ENCODE measurements at regions not wholly inside any gene's neighbourhood (a gene's known extent, or its start where the extent isn't known, plus 50 kb on each side); places are given as distances from the start of the nearest gene placed in this dataset.

DNA sequence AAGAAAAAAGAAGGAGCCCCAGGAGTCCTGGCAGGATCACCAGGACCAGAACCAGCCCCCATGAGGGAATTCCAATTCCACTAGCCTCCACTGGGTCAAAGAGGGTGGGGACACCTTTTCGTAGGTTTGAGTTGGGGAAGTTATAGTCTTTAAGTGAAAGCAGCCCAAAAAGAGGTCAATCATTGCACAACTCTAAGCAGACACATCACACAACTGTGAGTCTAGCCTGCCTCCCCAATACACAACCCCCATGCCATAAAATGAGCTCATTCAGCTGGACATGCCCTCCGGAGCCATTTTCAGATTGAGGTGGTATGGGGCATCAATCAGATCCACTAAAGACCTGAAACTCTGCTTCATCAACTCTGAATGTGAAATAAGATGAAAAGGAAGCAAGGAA, 179.9 kb downstream of the NPHP4 start:
- H3K36me3 Mint-ChIP-seq (ENCODE audit: low read depth), result no peaks in the 10 kb centered on the region
- peaks cover 1% of the 10 kb centered on the region for H3K27me3 Mint-ChIP-seq
- no peak overlapping the region for H3K4me3 Mint-ChIP-seq
- no peak overlapping the region for H3K27ac Mint-ChIP-seq
- no peaks in the 10 kb centered on the region for H3K4me1 Mint-ChIP-seq
- ChIA-PET CTCF (no interaction called here), POLR2A (no interaction called here)
- DNase-seq, result no peak
- no peaks in the 10 kb centered on the region for H3K9me3 Mint-ChIP-seq

DNA sequence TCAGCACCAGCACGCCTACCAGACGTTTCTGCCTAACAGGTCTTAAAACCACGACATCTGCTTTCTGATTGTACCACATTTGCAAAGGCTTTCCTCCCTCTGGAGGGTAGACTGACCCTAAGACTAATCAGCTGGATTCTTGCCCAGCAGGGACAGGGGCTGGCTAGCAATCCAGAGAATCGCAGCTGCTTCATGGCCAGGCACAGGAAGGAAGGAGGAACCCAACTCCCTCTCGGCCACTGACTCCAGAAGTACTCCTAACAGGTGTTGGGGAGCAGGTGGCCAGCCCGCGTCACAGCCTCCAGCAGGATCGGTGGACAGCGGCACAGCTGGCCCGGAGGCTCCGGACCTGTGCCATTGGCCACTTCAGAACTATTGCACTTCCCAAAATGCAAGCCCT, 180.8 kb downstream of the NPHP4 start:
- no peak overlapping the region for H3K4me3 Mint-ChIP-seq
- no peak for DNase-seq
- no peaks in the 10 kb centered on the region for H3K9me3 Mint-ChIP-seq
- no peaks in the 10 kb centered on the region for H3K36me3 Mint-ChIP-seq (ENCODE audit: low read depth)
- ChIA-PET POLR2A (no interaction called here), CTCF (no interaction called here)
- H3K27ac Mint-ChIP-seq, result no peak overlapping the region
- peaks cover 1% of the 10 kb centered on the region for H3K27me3 Mint-ChIP-seq
- no peaks in the 10 kb centered on the region for H3K4me1 Mint-ChIP-seq

GRCh38 chr1:5810553-5811270, 181.5 kb downstream of the NPHP4 start:
- no peaks in the 10 kb centered on the region for H3K9me3 Mint-ChIP-seq
- no peak for DNase-seq
- peaks cover 1% of the 10 kb centered on the region for H3K27me3 Mint-ChIP-seq
- no peak overlapping the region for H3K4me3 Mint-ChIP-seq
- no peaks in the 10 kb centered on the region for H3K36me3 Mint-ChIP-seq (ENCODE audit: low read depth)
- CTCF ChIA-PET, result no interaction called here
- H3K27ac Mint-ChIP-seq, result no peak overlapping the region
- POLR2A ChIA-PET, result no interaction called here
- no peaks in the 10 kb centered on the region for H3K4me1 Mint-ChIP-seq

GRCh38 chr1:5810131-5810530, 182.1 kb downstream of the NPHP4 start:
- no peaks in the 10 kb centered on the region for H3K36me3 Mint-ChIP-seq (ENCODE audit: low read depth)
- H3K27ac Mint-ChIP-seq, result no peak overlapping the region
- no peaks in the 10 kb centered on the region for H3K4me1 Mint-ChIP-seq
- peaks cover 1% of the 10 kb centered on the region for H3K27me3 Mint-ChIP-seq
- H3K4me3 Mint-ChIP-seq, result no peak overlapping the region
- ChIA-PET CTCF (no interaction called here), POLR2A (no interaction called here)
- H3K9me3 Mint-ChIP-seq, result no peaks in the 10 kb centered on the region
- DNase-seq, result no peak

DNA sequence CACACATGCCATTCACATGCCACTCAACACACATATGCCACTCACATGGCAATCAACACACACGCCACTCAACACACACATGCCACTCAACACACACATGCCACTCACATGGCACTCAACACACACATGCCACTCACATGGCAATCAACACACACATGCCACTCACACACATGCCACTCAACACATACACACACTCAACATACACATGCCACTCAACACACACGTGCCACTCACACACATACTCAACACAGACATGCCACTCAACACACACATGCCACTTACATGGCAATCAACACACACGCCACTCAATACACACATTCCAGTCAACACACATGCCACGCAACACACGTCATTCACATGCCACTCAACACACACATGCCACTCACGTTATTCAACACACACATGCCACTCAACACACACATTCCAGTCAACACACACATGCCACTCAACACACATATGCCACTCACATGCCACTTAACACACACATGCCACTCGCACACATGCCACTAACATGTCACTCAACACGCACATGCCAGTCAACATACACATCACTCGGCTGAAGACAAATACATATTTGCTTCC, 182.9 kb downstream of the NPHP4 start:
- no peaks in the 10 kb centered on the region for H3K36me3 Mint-ChIP-seq (ENCODE audit: low read depth)
- peaks cover 1% of the 10 kb centered on the region for H3K27me3 Mint-ChIP-seq
- POLR2A ChIA-PET, result no interaction called here
- DNase-seq, result no peak
- H3K27ac Mint-ChIP-seq, result no peak overlapping the region
- CTCF ChIA-PET, result no interaction called here
- no peaks in the 10 kb centered on the region for H3K9me3 Mint-ChIP-seq
- H3K4me3 Mint-ChIP-seq, result no peak overlapping the region
- H3K4me1 Mint-ChIP-seq, result no peaks in the 10 kb centered on the region

DNA sequence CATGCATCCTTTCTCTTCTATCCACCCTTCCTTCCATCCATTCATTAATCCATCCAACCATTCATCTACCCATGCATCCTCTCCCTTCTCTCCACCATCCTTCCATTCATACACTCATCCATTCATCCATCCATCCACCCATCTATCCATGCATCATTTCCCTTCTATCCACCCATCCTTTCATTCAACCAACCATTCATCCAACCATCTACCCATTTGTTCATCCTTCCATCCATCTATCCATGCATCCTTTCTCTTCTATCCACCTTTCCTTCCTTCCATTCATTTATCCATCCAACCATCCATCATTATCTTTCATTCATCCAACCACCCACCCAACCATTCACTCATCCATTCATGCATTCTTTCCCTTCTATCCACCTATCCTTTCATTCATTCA, 188.4 kb downstream of the NPHP4 start:
- no peak overlapping the region for H3K4me3 Mint-ChIP-seq
- POLR2A ChIA-PET, result no interaction called here
- H3K36me3 Mint-ChIP-seq (ENCODE audit: low read depth), result no peaks in the 10 kb centered on the region
- H3K27me3 Mint-ChIP-seq, result no peaks in the 10 kb centered on the region
- CTCF ChIA-PET, result no interaction called here
- no peak overlapping the region for H3K27ac Mint-ChIP-seq
- DNase-seq, result no peak
- peaks cover 1% of the 10 kb centered on the region for H3K9me3 Mint-ChIP-seq
- no peaks in the 10 kb centered on the region for H3K4me1 Mint-ChIP-seq

- Mint-ChIP-seq H3K4me1 (no peaks in the 10 kb centered on the region), H3K9me3 (peaks cover 4% of the 10 kb centered on the region), H3K27me3 (no peaks in the 10 kb centered on the region), H3K4me3 (no peak overlapping the region), H3K36me3 (ENCODE audit: low read depth) (no peaks in the 10 kb centered on the region), H3K27ac (no peak overlapping the region)
- CTCF ChIA-PET, result interaction anchor here (0.9 kb wide), 1 partner anchor 173 kb away, joined by 3 read pairs; no protein-coding TSS in a partner anchor
- POLR2A ChIA-PET, result no interaction called here
- DNase-seq, result no peak
Observed at GRCh38 chr1:5802606-5803005, 189.6 kb downstream of the NPHP4 start.

GRCh38 chr1:5798904-5799303, 193.3 kb downstream of the NPHP4 start:
- no peak for DNase-seq
- H3K27me3 Mint-ChIP-seq, result no peaks in the 10 kb centered on the region
- ChIA-PET CTCF (no interaction called here), POLR2A (no interaction called here)
- no peaks in the 10 kb centered on the region for H3K36me3 Mint-ChIP-seq (ENCODE audit: low read depth)
- H3K27ac Mint-ChIP-seq, result no peak overlapping the region
- H3K4me1 Mint-ChIP-seq, result no peaks in the 10 kb centered on the region
- no peak overlapping the region for H3K4me3 Mint-ChIP-seq
- peaks cover 4% of the 10 kb centered on the region for H3K9me3 Mint-ChIP-seq

DNA sequence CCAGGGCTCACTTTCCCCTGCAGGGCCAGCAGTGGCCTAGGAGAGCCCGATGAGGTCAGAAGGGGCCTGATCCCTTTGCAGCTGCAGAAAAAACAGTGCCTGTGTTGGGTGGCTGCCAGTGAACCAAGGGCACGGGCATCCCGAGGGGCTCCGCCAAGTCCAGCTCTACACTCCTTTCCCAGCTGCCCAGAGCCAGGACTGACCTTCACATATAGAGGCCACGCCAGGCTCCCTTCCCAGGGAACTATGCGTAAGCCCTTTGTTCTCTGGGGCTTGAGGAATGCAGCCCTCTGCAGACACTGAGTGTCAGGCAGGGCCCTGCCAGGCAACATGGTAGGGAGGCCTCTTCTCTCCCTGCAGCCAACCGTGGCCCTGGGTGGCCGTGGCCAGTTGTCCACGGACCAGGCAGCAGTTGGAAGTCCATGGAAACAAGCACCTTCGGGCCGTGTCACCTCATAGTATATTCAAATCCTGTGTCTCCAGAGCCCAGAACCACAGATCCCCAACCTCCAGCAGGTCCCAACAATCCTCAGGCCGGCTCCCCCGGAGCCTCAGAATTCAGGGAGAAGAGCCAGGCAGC, 194.0 kb downstream of the NPHP4 start:
- Mint-ChIP-seq H3K4me3 (no peak overlapping the region), H3K4me1 (no peaks in the 10 kb centered on the region), H3K36me3 (ENCODE audit: low read depth) (no peaks in the 10 kb centered on the region), H3K27ac (no peak overlapping the region), H3K27me3 (no peaks in the 10 kb centered on the region), H3K9me3 (peaks cover 4% of the 10 kb centered on the region)
- POLR2A ChIA-PET, result no interaction called here
- DNase-seq, result no peak
- CTCF ChIA-PET, result no interaction called here

DNA sequence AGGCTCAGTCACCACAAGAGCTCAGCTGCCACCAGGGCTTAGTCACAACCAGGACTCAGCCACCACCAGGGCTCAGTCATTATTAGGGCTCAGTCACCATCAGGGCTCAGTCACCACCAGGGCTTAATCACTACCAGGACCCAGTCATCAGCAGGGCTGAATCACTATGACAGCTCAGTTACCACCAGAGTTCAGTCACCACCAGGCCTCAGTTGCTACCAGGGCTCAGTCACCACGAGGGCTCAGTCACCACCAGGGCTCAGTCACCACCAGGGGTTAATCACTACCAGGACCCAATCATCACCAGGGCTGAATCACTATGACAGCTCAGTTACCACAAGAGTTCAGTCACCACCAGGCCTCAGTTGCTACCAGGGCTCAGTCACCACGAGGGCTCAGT, 196.2 kb downstream of the NPHP4 start:
- POLR2A ChIA-PET, result no interaction called here
- no peak for DNase-seq

DNA sequence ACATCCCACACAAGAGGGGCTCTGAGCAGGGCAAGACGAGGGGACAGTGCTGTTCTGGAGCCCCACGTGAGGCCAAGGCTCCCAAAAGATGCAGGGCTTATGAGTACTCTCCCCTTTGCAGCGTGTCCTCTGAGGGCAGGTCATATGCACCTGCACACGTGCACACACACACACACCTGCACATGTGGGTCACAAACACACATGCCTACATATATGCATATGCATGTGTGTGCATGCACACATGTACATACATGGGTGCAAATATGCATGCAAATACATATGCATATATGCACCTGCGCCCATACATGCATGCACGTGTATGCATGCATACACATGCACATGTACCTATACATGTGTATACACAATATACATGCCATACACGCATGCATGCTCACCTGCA, 197.9 kb downstream of the NPHP4 start:
- no peak overlapping the region for H3K27ac Mint-ChIP-seq
- no peak for DNase-seq
- CTCF ChIA-PET, result no interaction called here
- no peaks in the 10 kb centered on the region for H3K27me3 Mint-ChIP-seq
- POLR2A ChIA-PET, result no interaction called here
- no peak overlapping the region for H3K4me3 Mint-ChIP-seq
- no peaks in the 10 kb centered on the region for H3K36me3 Mint-ChIP-seq (ENCODE audit: low read depth)
- H3K4me1 Mint-ChIP-seq, result no peaks in the 10 kb centered on the region
- peaks cover 6% of the 10 kb centered on the region for H3K9me3 Mint-ChIP-seq

More for the DNA sequence above, 196.2 kb downstream of the NPHP4 start:
- Mint-ChIP-seq H3K27me3 (no peaks in the 10 kb centered on the region), H3K36me3 (ENCODE audit: low read depth) (no peaks in the 10 kb centered on the region), H3K4me3 (no peak overlapping the region), H3K27ac (no peak overlapping the region), H3K9me3 (peaks cover 4% of the 10 kb centered on the region), H3K4me1 (no peaks in the 10 kb centered on the region)
- CTCF ChIA-PET, result no interaction called here

DNA sequence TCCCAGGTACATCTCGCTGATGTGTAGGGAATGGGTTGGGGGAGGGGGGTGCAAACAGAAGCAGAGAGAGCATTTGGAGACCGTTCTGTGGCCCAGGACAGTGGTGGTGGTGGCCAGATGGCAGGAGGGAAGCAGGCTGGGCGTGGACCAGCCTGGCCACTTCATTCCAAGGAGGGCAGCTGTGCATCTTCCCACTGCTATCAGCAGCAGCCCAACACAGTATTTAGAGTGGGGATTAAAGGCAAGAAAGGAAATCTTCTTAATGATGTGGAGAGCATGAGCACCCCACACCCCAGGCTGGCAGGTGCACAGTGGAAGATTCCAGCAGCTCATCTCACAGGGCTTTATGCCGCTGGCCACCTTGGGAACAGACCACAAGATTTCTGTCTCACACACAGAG, 198.7 kb downstream of the NPHP4 start:
- peaks cover 2% of the 10 kb centered on the region for H3K27me3 Mint-ChIP-seq
- no peak for DNase-seq
- H3K4me1 Mint-ChIP-seq, result no peaks in the 10 kb centered on the region
- peaks cover 2% of the 10 kb centered on the region for H3K9me3 Mint-ChIP-seq
- ChIA-PET CTCF (no interaction called here), POLR2A (no interaction called here)
- H3K4me3 Mint-ChIP-seq, result no peak overlapping the region
- H3K27ac Mint-ChIP-seq, result no peak overlapping the region
- no peaks in the 10 kb centered on the region for H3K36me3 Mint-ChIP-seq (ENCODE audit: low read depth)

DNA sequence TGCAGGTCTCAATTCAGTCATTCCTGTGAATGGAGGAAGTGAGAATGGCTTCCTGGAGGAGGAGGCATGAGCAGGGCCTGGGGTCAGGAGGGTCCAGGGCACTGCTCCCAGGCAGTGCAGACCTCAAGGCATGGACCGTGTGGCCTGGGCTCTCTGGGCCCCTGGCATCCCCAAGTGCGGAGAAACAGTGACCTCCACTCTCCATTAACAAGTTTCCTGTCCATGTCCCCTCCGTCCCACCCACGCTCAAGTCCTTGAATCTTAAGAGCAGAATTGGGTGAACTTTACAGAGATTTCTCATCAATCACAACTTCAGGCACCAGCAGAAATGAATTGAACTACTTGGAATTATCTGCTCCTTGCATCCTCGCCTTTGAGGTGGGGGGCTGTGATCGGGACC, 211.1 kb downstream of the NPHP4 start:
- peaks cover 2% of the 10 kb centered on the region for H3K9me3 Mint-ChIP-seq
- no peak for DNase-seq
- no peaks in the 10 kb centered on the region for H3K27me3 Mint-ChIP-seq
- ChIA-PET CTCF (no interaction called here), POLR2A (no interaction called here)
- H3K36me3 Mint-ChIP-seq (ENCODE audit: low read depth), result no peaks in the 10 kb centered on the region
- H3K4me3 Mint-ChIP-seq, result no peak overlapping the region
- H3K27ac Mint-ChIP-seq, result no peak overlapping the region
- H3K4me1 Mint-ChIP-seq, result no peaks in the 10 kb centered on the region

GRCh38 chr1:5780324-5780716, 211.9 kb downstream of the NPHP4 start:
- DNase-seq, result no peak
- H3K27me3 Mint-ChIP-seq, result no peaks in the 10 kb centered on the region
- no peak overlapping the region for H3K27ac Mint-ChIP-seq
- CTCF ChIA-PET, result no interaction called here
- POLR2A ChIA-PET, result no interaction called here
- H3K9me3 Mint-ChIP-seq, result peaks cover 2% of the 10 kb centered on the region
- no peaks in the 10 kb centered on the region for H3K36me3 Mint-ChIP-seq (ENCODE audit: low read depth)
- no peaks in the 10 kb centered on the region for H3K4me1 Mint-ChIP-seq
- no peak overlapping the region for H3K4me3 Mint-ChIP-seq
